Ascending aorta (tissue), 2 donors: ENCODE measurements at regions not wholly inside any gene's neighbourhood (a gene's known extent, or its start where the extent isn't known, plus 50 kb on each side); places are given as distances from the start of the nearest gene placed in this dataset.
A peak's percentile ranks its signal among the peaks of the same experiment; 100 is the strongest.

Experiments used
- DNase-seq, 2 donors: peaks; one replicate each; pipeline ENCODE4 v3.0.0-alpha.2; 2019; ENCODE audit warnings: low spot score in 2 of 2
- H3K27ac ChIP-seq, 2 donors: fragments of 200-600 bp; sonication (generic); one replicate each; pipeline ENCODE4 v1.5.1; 2016 to 2017; ENCODE audit warnings: mild to moderate bottlenecking in 1 of 2
- H3K27me3 ChIP-seq: fragments of 200-600 bp; sonication (generic); one replicate; pipeline ENCODE4 v1.5.1; 2017
- H3K36me3 ChIP-seq, 2 donors: fragments of 200-600 bp; sonication (generic); one replicate each; pipeline ENCODE4 v1.5.1; 2016
- H3K4me1 ChIP-seq, 2 donors: fragments of 200-600 bp; sonication (generic); one replicate each; pipeline ENCODE4 v1.5.1; 2016 to 2017; ENCODE audit warnings: mild to moderate bottlenecking in 1 of 2
- H3K4me3 ChIP-seq, 2 donors: fragments of 200-600 bp; sonication (generic); one replicate each; pipeline ENCODE4 v1.5.1; 2016 to 2017; ENCODE audit warnings: mild to moderate bottlenecking in 1 of 2
- H3K9me3 ChIP-seq, 2 donors: fragments of 200-600 bp; sonication (generic); one replicate each; pipeline ENCODE4 v1.5.1; 2016
- intact Hi-C: fragments of 100-400 bp; cut with DNase I; formaldehyde crosslinking; loops from one replicate; pipeline ENCODE4 v1.15.1; 2023
- TF ChIP-seq, protein P1 (sequence below), 3 experiments: fragments of 200-600 bp in 2 of 3; fragments of 450-650 bp in 1 of 3; sonication (generic) in 2 of 3; IDR thresholded peaks; one replicate each; pipeline ENCODE4 v1.5.1; 2016 to 2019; ENCODE audit warnings: antibody characterized with exemption in 3 of 3, mild to moderate bottlenecking in 1 of 3, moderate library complexity in 1 of 3

DNA sequence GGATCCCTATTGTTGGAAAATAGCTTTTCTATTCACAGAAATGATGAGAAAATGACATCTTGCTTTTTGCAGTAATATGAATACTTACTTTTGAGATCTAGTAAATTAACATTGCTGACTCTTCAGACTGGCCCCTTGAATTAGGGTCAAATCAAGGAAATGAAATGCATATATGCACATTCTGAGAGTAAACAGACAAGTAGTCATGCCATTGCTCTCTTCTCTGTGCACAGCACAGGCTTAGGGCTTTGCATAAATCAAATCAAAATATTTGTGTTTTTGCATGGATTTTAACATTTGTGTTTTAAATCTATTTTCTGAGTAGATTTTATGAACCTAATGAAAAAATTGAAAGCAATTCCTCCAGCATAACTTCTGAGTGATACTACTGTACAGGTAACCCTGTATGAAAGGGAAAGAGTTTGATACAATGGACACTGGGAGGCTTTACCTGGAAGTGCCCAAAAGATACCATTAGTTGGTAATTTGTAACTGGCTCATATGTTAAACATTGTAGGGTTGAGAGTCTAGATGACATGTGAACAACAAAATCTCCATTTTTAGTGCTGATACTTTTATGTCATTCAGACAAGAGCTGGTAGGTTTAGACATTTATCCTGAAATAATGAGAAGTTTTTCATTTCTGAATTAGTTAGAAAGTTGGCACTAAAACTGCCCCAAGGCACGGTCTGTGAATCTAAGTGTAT is 280.2 kb upstream of the FBXO33 start:
- Histone ChIP-seq H3K4me3 (no peak overlapping the region), H3K27ac (no peak overlapping the region), H3K36me3 (no peaks in the 10 kb centered on the region), H3K4me1 (no peaks in the 10 kb centered on the region), H3K9me3 (peaks cover 0 to 3% of the 10 kb centered on the region in 2 donors), H3K27me3 (no peaks in the 10 kb centered on the region)
- intact Hi-C loops = no loop called here
- no peak for DNase-seq
- TF ChIP-seq, protein P1, sequence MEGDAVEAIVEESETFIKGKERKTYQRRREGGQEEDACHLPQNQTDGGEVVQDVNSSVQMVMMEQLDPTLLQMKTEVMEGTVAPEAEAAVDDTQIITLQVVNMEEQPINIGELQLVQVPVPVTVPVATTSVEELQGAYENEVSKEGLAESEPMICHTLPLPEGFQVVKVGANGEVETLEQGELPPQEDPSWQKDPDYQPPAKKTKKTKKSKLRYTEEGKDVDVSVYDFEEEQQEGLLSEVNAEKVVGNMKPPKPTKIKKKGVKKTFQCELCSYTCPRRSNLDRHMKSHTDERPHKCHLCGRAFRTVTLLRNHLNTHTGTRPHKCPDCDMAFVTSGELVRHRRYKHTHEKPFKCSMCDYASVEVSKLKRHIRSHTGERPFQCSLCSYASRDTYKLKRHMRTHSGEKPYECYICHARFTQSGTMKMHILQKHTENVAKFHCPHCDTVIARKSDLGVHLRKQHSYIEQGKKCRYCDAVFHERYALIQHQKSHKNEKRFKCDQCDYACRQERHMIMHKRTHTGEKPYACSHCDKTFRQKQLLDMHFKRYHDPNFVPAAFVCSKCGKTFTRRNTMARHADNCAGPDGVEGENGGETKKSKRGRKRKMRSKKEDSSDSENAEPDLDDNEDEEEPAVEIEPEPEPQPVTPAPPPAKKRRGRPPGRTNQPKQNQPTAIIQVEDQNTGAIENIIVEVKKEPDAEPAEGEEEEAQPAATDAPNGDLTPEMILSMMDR (IDR thresholded peaks at IDR 0.05) = no peak

- no peaks in the 10 kb centered on the region for H3K27me3 ChIP-seq
Observed at GRCh38 chr14:39704594-39704993, 272.4 kb upstream of the FBXO33 start.

GRCh38 chr14:39694341-39694740 is 262.1 kb upstream of the FBXO33 start:
- Histone ChIP-seq H3K4me3 (no peak overlapping the region), H3K27ac (no peak overlapping the region)
- intact Hi-C loops = no loop called here

More at GRCh38 chr14:39704594-39704993, 272.4 kb upstream of the FBXO33 start:
- TF ChIP-seq, protein P1 (IDR thresholded peaks at IDR 0.05) = peak in 1 of 3 experiments; percentile 8
- DNase-seq = no peak
- Histone ChIP-seq H3K4me1 (no peaks in the 10 kb centered on the region), H3K27ac (no peak overlapping the region), H3K9me3 (no peaks in the 10 kb centered on the region), H3K4me3 (no peak overlapping the region), H3K36me3 (no peaks in the 10 kb centered on the region)
- intact Hi-C loops = no loop called here

DNA sequence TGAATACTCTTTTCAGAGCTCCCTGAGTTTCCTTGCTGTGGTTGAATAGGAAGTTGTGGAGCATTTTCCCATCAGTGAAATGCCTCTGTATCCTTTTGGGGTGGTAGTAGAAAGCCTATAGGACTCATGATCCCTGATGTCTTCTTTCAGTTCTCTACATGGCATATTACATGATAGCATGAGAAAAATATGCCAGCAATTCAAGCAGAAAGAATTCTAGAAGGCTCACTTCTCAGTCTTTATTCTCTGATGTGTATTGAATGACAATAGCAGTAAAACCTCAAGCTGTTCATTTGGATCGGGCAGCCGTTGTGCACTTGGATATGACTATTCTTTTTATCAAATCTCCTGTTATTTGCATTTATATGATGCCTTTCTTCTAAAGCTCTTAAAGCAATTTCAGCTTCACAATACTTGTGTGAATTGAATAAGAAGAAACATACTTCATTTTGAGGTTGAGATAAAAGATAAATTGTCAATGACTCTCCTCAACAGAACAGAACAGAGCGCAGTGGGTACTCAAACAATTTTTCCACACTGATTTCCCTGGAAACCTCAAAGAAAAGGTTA is 251.5 kb upstream of the FBXO33 start:
- no peak for DNase-seq
- no peaks in the 10 kb centered on the region for H3K27me3 ChIP-seq
- no peaks in the 10 kb centered on the region for H3K36me3 ChIP-seq
- intact Hi-C loops = no loop called here
- H3K4me3 ChIP-seq = no peak overlapping the region
- no peak overlapping the region for H3K27ac ChIP-seq
- H3K4me1 ChIP-seq = peaks cover 0 to 2% of the 10 kb centered on the region in 2 donors
- H3K9me3 ChIP-seq = no peaks in the 10 kb centered on the region
- TF ChIP-seq, protein P1 (IDR thresholded peaks at IDR 0.05) = no peak

More at GRCh38 chr14:39694341-39694740, 262.1 kb upstream of the FBXO33 start:
- H3K9me3 ChIP-seq = no peaks in the 10 kb centered on the region
- DNase-seq = no peak
- H3K4me1 ChIP-seq = no peaks in the 10 kb centered on the region
- no peaks in the 10 kb centered on the region for H3K36me3 ChIP-seq
- TF ChIP-seq, protein P1 (IDR thresholded peaks at IDR 0.05) = no peak
- H3K27me3 ChIP-seq = no peaks in the 10 kb centered on the region

GRCh38 chr14:39682582-39682981 is 250.3 kb upstream of the FBXO33 start:
- Histone ChIP-seq H3K4me3 (no peak overlapping the region), H3K27me3 (no peaks in the 10 kb centered on the region), H3K4me1 (peaks cover 0 to 2% of the 10 kb centered on the region in 2 donors), H3K27ac (no peak overlapping the region), H3K9me3 (no peaks in the 10 kb centered on the region), H3K36me3 (no peaks in the 10 kb centered on the region)
- no peak for DNase-seq
- TF ChIP-seq, protein P1 (IDR thresholded peaks at IDR 0.05) = no peak
- intact Hi-C loops = no loop called here
